GM21423 (cell line): ENCODE measurements at regions not wholly inside any gene's neighbourhood (a gene's known extent, or its start where the extent isn't known, plus 50 kb on each side); places are given as distances from the start of the nearest gene placed in this dataset.
"Not testable (repeated sequence)": the region's sequence is repeated elsewhere in the genome, so short reads cannot be mapped to it uniquely, and the experiment has no call there.

Source experiments
- ATAC-seq: cut with Tn5 transposase; IDR thresholded peaks from one replicate; pipeline ENCODE4 v1.9.1; 2021; ENCODE audit warnings: mild to moderate bottlenecking, moderate library complexity; ENCODE audit not compliant: unreplicated experiment

GRCh38 chr2:208921358-208921757 lies 502.5 kb upstream of the MAP2 start:
- ATAC-seq: not testable (repeated sequence)

- ATAC-seq: no peak
These were observed 496.0 kb upstream of the MAP2 start for GRCh38 chr2:208927867-208928266.

- no peak for ATAC-seq
These were observed 494.5 kb upstream of the MAP2 start for GRCh38 chr2:208929139-208929864.

- ATAC-seq: no peak
These were observed 493.9 kb upstream of the MAP2 start for GRCh38 chr2:208929894-208930427.

GRCh38 chr2:208935531-208935930 lies 488.3 kb upstream of the MAP2 start:
- no peak for ATAC-seq

GRCh38 chr2:208937521-208937920 lies 486.3 kb upstream of the MAP2 start:
- ATAC-seq: no peak

- ATAC-seq: no peak
These were observed 484.0 kb upstream of the MAP2 start for GRCh38 chr2:208939852-208940251.

GRCh38 chr2:208945719-208946256 lies 478.1 kb upstream of the MAP2 start:
- no peak for ATAC-seq

GRCh38 chr2:208948073-208948472 lies 475.8 kb upstream of the MAP2 start:
- ATAC-seq: no peak

- no peak for ATAC-seq
These were observed 453.8 kb upstream of the MAP2 start for GRCh38 chr2:208970070-208970469.

- ATAC-seq: no peak
These were observed 446.3 kb upstream of the MAP2 start for GRCh38 chr2:208977582-208977981.

GRCh38 chr2:208978946-208979345 lies 444.9 kb upstream of the MAP2 start:
- ATAC-seq: no peak

GRCh38 chr2:208980321-208980720 lies 443.5 kb upstream of the MAP2 start:
- ATAC-seq: no peak

GRCh38 chr2:208982831-208983230 lies 441.0 kb upstream of the MAP2 start:
- no peak for ATAC-seq

- no peak for ATAC-seq
These were observed 440.4 kb upstream of the MAP2 start for GRCh38 chr2:208983486-208983885.

- no peak for ATAC-seq
These were observed 439.3 kb upstream of the MAP2 start for GRCh38 chr2:208984376-208985090.

- no peak for ATAC-seq
These were observed 438.2 kb upstream of the MAP2 start for GRCh38 chr2:208985644-208986043.

- ATAC-seq: no peak
These were observed 433.1 kb upstream of the MAP2 start for GRCh38 chr2:208990716-208991115.

- no peak for ATAC-seq
These were observed 423.9 kb upstream of the MAP2 start for GRCh38 chr2:208999911-209000310.

- no peak for ATAC-seq
These were observed 421.8 kb upstream of the MAP2 start for GRCh38 chr2:209002054-209002453.

GRCh38 chr2:209005371-209005770 lies 418.5 kb upstream of the MAP2 start:
- no peak for ATAC-seq
